Psoas muscle (tissue), 7 donors: ENCODE measurements at regions not wholly inside any gene's neighbourhood (a gene's known extent, or its start where the extent isn't known, plus 50 kb on each side); places are given as distances from the start of the nearest gene placed in this dataset.

Experiments
- ATAC-seq, 4 donors: fragments of 200-7000 bp; cut with Tn5 transposase; one replicate each; pipeline ENCODE4 v1.9.1; 2020; ENCODE audit warnings: moderate library complexity in 3 of 4, mild to moderate bottlenecking in 2 of 4
- DNase-seq, 2 donors: peaks; one replicate each; pipeline ENCODE4 v3.0.0-alpha.2; 2020
- H3K27ac ChIP-seq: fragments of 200-600 bp; one replicate; pipeline ENCODE4 v1.8.0; 2022
- H3K27me3 ChIP-seq, 3 donors: fragments of 200-600 bp in 1 of 3; one replicate each; pipeline versions ENCODE4 v1.6.1 to v1.8.0; 2013 to 2022; ENCODE audit warnings: low read length in 2 of 3, mild to moderate bottlenecking in 2 of 3, moderate library complexity in 1 of 3; ENCODE audit not compliant: insufficient read depth in 3 of 3
- H3K36me3 ChIP-seq, 2 donors: fragments of 200-600 bp in 1 of 2; one replicate each; pipeline versions ENCODE4 v1.6.1 to v1.8.0; 2013 to 2022; ENCODE audit warnings: low read depth in 1 of 2, mild to moderate bottlenecking in 1 of 2, moderate library complexity in 1 of 2; ENCODE audit not compliant: insufficient read depth in 1 of 2
- H3K4me1 ChIP-seq: fragments of 200-600 bp; one replicate; pipeline ENCODE4 v1.8.0; 2022
- H3K4me3 ChIP-seq: fragments of 200-600 bp; one replicate; pipeline ENCODE4 v1.8.0; 2022; ENCODE audit warnings: mild to moderate bottlenecking
- H3K9me3 ChIP-seq: fragments of 200-600 bp; one replicate; pipeline ENCODE4 v1.8.0; 2022
- CTCF ChIP-seq: fragments of 200-600 bp; IDR thresholded peaks from one replicate; pipeline ENCODE4 v1.8.0; 2022; ENCODE audit warnings: antibody characterized with exemption
- WGBS, 3 donors: extraction: QIAGEN DNeasy Blood & Tissue Kit; methylation state at CpG; one replicate each; pipeline versions ENCODE4 v1.1.6 to v1.1.7; 2013; 5-methylcytosine and 5-hydroxymethylcytosine counted together
- intact Hi-C, 2 donors: fragments of 100-400 bp; cut with DNase I; formaldehyde crosslinking; loops; one replicate each; pipeline versions ENCODE4 v1.11.0 to v1.14.2; 2022
- donor health status: healthy with polysubstance abuse.
- donor health status: DM: no; HTN: no; CAD: no; lungs with moderate emphysema.
- donor health status: Bipolar disorder and iron deficiency.
- donor health status: healthy.
- donor health status: DM: yes; HTN: yes; CAD: no.
- donor health status: DM: no; HTN: no; CAD: no.
- donor health status: DM: yes; HTN: yes; CAD: no.

- no peak for DNase-seq
- H3K9me3 ChIP-seq: no peaks in the 10 kb centered on the region
- H3K36me3 ChIP-seq: no peaks in the 10 kb centered on the region
- ATAC-seq: no peak
- H3K4me1 ChIP-seq: no peaks in the 10 kb centered on the region
- TF ChIP-seq CTCF: no peak
- H3K27ac ChIP-seq: no peak overlapping the region
- H3K4me3 ChIP-seq: no peak overlapping the region
- no peaks in the 10 kb centered on the region for H3K27me3 ChIP-seq
- intact Hi-C loops: no loop called here
Observed at GRCh38 chr2:4338345-4338744, 635.0 kb downstream of the DCDC2C start.

GRCh38 chr2:4340536-4340935 is 637.2 kb downstream of the DCDC2C start:
- no peak overlapping the region for H3K4me3 ChIP-seq
- intact Hi-C loops: no loop called here
- no peaks in the 10 kb centered on the region for H3K36me3 ChIP-seq
- ATAC-seq (no peak), DNase-seq (no peak)
- WGBS, 3 donors: 73 to 83% (median 79%) methylated on average over 1 of the region's 1 CpG
- H3K27me3 ChIP-seq: no peaks in the 10 kb centered on the region
- no peaks in the 10 kb centered on the region for H3K4me1 ChIP-seq
- H3K9me3 ChIP-seq: no peaks in the 10 kb centered on the region
- H3K27ac ChIP-seq: no peak overlapping the region
- no peak for TF ChIP-seq CTCF

GRCh38 chr2:4346628-4347027 is 643.3 kb downstream of the DCDC2C start:
- ATAC-seq: no peak
- 30 to 53% (median 39%) methylated on average over 1 of the region's 1 CpG for whole genome bisulfite sequencing, 3 donors
- intact Hi-C loops: no loop called here

GRCh38 chr2:4353668-4354067 is 650.3 kb downstream of the DCDC2C start:
- 76 to 93% (median 76%) methylated on average over 4 of the region's 4 CpGs for WGBS, 3 donors
- Histone ChIP-seq H3K9me3 (no peaks in the 10 kb centered on the region), H3K27me3 (no peaks in the 10 kb centered on the region), H3K4me1 (no peaks in the 10 kb centered on the region), H3K36me3 (no peaks in the 10 kb centered on the region), H3K27ac (no peak overlapping the region), H3K4me3 (no peak overlapping the region)
- no peak for TF ChIP-seq CTCF
- DNase-seq (no peak), ATAC-seq (no peak)
- intact Hi-C loops: no loop called here

More at GRCh38 chr2:4346628-4347027, 643.3 kb downstream of the DCDC2C start:
- TF ChIP-seq CTCF: no peak
- no peaks in the 10 kb centered on the region for H3K4me1 ChIP-seq
- no peak overlapping the region for H3K27ac ChIP-seq
- no peak overlapping the region for H3K4me3 ChIP-seq
- H3K9me3 ChIP-seq: no peaks in the 10 kb centered on the region
- DNase-seq: no peak
- H3K36me3 ChIP-seq: no peaks in the 10 kb centered on the region
- no peaks in the 10 kb centered on the region for H3K27me3 ChIP-seq

GRCh38 chr2:4354164-4354563 is 650.8 kb downstream of the DCDC2C start:
- Histone ChIP-seq H3K36me3 (no peaks in the 10 kb centered on the region), H3K9me3 (no peaks in the 10 kb centered on the region), H3K4me3 (no peak overlapping the region), H3K27me3 (no peaks in the 10 kb centered on the region), H3K4me1 (no peaks in the 10 kb centered on the region), H3K27ac (no peak overlapping the region)
- 68 to 79% (median 68%) methylated on average over 1 of the region's 1 CpG for WGBS, 3 donors
- ATAC-seq (no peak), DNase-seq (no peak)
- no peak for TF ChIP-seq CTCF
- intact Hi-C loops: no loop called here
